Breast epithelium (tissue), 4 donors: ENCODE measurements at regions not wholly inside any gene's neighbourhood (a gene's known extent, or its start where the extent isn't known, plus 50 kb on each side); places are given as distances from the start of the nearest gene placed in this dataset.

ENCODE experiments used
- DNase-seq, 2 donors: peaks; one replicate each; pipeline ENCODE4 v3.0.0-alpha.2; 2019; ENCODE audit warnings: low spot score in 2 of 2
- H3K27ac ChIP-seq, 2 donors: fragments of 200-600 bp; sonication (generic) in 1 of 2; one replicate each; pipeline ENCODE4 v1.5.1; 2016 to 2019; ENCODE audit warnings: mild to moderate bottlenecking in 1 of 2
- H3K27me3 ChIP-seq, 2 donors: fragments of 200-600 bp; sonication (generic) in 1 of 2; one replicate each; pipeline versions ENCODE4 v1.5.1 to v1.6.0; 2017 to 2019; ENCODE audit warnings: control low read depth in 1 of 2, mild to moderate bottlenecking in 1 of 2
- H3K36me3 ChIP-seq: fragments of 200-600 bp; one replicate; pipeline ENCODE4 v1.5.1; 2019
- H3K4me1 ChIP-seq, 2 donors: fragments of 200-600 bp; sonication (generic); one replicate each; pipeline ENCODE4 v1.5.1; 2016 to 2019; ENCODE audit warnings: control low read depth in 1 of 2
- H3K4me3 ChIP-seq, 3 donors: fragments of 200-600 bp; sonication (generic); 1 replicate in 2 of 3; 2 replicates in 1 of 3; pipeline ENCODE4 v1.5.1; 2016 to 2019; ENCODE audit warnings: mild to moderate bottlenecking in 3 of 3, moderate library complexity in 2 of 3
- H3K9me3 ChIP-seq, 2 donors: fragments of 200-600 bp; sonication (generic) in 1 of 2; one replicate each; pipeline ENCODE4 v1.5.1; 2016 to 2019; ENCODE audit warnings: control low read depth in 1 of 2
- POLR2A ChIP-seq: fragments of 450-650 bp; IDR thresholded peaks from one replicate; pipeline ENCODE4 v1.6.1; 2016; ENCODE audit warnings: antibody characterized with exemption, mild to moderate bottlenecking, moderate library complexity
- POLR2AphosphoS5 ChIP-seq, 3 donors: sonication (generic); formaldehyde crosslinking; IDR thresholded peaks; one replicate each; pipeline ENCODE4 v1.6.1; 2017; ENCODE audit warnings: antibody characterized with exemption in 3 of 3
- intact Hi-C: fragments of 100-400 bp; cut with DNase I; formaldehyde crosslinking; loops from one replicate; pipeline ENCODE4 v1.15.1; 2023; ENCODE audit warnings: low total_unique reads
- TF ChIP-seq, protein P1 (sequence below), 3 donors: fragments of 450-650 bp; IDR thresholded peaks; one replicate each; pipeline ENCODE4 v1.5.1; 2016 to 2017; ENCODE audit warnings: antibody characterized with exemption in 3 of 3, mild to moderate bottlenecking in 3 of 3, moderate library complexity in 3 of 3

DNA sequence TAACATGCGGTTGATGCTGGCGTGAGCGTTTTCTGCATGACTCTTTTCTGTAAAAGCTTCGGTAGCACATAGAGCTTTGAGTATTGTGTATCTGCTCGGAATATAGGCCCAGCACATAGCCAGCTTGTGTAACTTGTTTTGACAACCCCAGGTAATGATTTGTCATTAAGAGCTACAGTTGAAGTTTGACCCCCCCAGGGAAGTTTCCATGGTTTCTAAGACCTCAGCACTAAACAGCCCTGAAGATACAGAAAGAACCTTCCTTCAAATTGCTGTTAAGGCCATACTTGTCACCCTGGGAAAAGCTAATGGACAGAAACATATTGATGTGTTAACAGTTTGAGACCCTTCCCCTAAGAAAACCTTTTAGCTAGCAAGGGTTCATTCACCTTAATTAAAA, 380.7 kb downstream of the PRDM2 start:
- H3K4me3 ChIP-seq: no peak overlapping the region
- intact Hi-C loops: no loop called here
- H3K9me3 ChIP-seq: no peaks in the 10 kb centered on the region
- TF ChIP-seq, protein P1, sequence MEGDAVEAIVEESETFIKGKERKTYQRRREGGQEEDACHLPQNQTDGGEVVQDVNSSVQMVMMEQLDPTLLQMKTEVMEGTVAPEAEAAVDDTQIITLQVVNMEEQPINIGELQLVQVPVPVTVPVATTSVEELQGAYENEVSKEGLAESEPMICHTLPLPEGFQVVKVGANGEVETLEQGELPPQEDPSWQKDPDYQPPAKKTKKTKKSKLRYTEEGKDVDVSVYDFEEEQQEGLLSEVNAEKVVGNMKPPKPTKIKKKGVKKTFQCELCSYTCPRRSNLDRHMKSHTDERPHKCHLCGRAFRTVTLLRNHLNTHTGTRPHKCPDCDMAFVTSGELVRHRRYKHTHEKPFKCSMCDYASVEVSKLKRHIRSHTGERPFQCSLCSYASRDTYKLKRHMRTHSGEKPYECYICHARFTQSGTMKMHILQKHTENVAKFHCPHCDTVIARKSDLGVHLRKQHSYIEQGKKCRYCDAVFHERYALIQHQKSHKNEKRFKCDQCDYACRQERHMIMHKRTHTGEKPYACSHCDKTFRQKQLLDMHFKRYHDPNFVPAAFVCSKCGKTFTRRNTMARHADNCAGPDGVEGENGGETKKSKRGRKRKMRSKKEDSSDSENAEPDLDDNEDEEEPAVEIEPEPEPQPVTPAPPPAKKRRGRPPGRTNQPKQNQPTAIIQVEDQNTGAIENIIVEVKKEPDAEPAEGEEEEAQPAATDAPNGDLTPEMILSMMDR (IDR thresholded peaks at IDR 0.05): no peak
- no peak for TF ChIP-seq POLR2A
- no peak for TF ChIP-seq POLR2AphosphoS5 (IDR thresholded peaks at IDR 0.05)
- H3K27ac ChIP-seq: no peak overlapping the region
- H3K36me3 ChIP-seq: no peaks in the 10 kb centered on the region
- DNase-seq: no peak
- H3K27me3 ChIP-seq: no peaks in the 10 kb centered on the region
- H3K4me1 ChIP-seq: no peaks in the 10 kb centered on the region

DNA sequence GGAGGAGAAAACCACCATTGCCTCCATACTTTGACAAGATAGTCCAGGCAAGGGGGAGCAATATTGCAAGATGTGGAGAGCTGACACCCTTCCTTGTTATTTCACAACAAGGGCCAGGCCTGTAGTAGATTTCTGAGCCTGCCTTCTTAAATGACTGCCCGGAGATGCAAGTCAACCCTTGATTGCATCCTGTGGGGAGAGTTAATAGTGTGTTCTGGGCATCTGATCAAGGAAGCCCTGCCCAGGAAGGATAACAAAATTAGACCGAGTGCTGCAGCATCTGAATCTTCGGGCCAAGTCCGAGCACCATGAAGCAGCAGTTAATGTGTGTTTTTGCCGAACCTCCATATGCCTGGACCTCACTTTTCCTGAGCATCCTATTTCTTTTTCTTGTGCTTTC, 382.3 kb downstream of the PRDM2 start:
- Histone ChIP-seq H3K9me3 (no peaks in the 10 kb centered on the region), H3K4me3 (no peak overlapping the region), H3K4me1 (no peaks in the 10 kb centered on the region), H3K27me3 (no peaks in the 10 kb centered on the region), H3K36me3 (no peaks in the 10 kb centered on the region), H3K27ac (no peak overlapping the region)
- TF ChIP-seq, protein P1 (IDR thresholded peaks at IDR 0.05): no peak
- TF ChIP-seq POLR2AphosphoS5 (IDR thresholded peaks at IDR 0.05) (no peak), POLR2A (no peak)
- no peak for DNase-seq
- intact Hi-C loops: no loop called here

DNA sequence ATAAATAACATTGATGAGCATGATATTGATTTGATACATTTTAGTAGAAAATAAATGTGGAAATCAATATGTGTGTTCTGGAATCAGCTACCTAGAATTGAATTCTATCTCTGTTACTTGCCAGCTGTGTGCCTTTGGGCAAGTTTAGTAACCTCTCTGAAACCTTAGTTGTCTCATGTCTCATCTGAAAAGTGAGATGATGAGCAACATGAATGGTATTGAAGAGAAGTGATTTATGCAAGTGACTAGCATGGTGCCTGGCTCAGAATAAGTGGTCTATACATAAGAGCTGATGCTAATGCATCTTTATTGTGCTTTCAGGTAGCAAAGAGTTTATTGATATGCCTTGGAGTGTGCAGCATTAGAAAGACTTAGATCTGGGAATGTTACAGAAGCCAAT, 383.3 kb downstream of the PRDM2 start:
- Histone ChIP-seq H3K4me3 (no peak overlapping the region), H3K36me3 (no peaks in the 10 kb centered on the region), H3K9me3 (no peaks in the 10 kb centered on the region), H3K27me3 (no peaks in the 10 kb centered on the region), H3K27ac (no peak overlapping the region), H3K4me1 (no peaks in the 10 kb centered on the region)
- TF ChIP-seq, protein P1 (IDR thresholded peaks at IDR 0.05): no peak
- TF ChIP-seq POLR2AphosphoS5 (IDR thresholded peaks at IDR 0.05): no peak
- no peak for TF ChIP-seq POLR2A
- intact Hi-C loops: no loop called here
- DNase-seq: no peak

DNA sequence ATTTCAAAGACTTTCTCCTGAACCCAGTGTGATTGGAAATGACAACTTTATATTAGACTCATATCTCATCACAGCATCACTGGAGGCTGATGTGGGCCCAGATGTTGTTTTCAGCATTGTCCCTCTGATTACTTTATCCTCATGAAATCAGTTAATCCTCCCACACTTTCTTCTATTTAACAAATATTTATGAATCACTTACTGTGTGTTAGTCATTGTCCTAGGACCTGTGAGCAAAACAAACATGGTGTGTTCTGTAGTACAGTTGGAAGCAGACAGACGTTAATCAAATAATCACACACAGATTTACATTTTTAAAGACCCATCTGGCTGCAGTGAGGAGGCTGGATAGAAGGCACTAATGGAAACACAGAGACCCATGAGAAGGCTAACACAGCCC, 383.7 kb downstream of the PRDM2 start:
- intact Hi-C loops: no loop called here
- no peaks in the 10 kb centered on the region for H3K4me1 ChIP-seq
- H3K9me3 ChIP-seq: no peaks in the 10 kb centered on the region
- no peaks in the 10 kb centered on the region for H3K36me3 ChIP-seq
- TF ChIP-seq POLR2A: no peak
- TF ChIP-seq, protein P1 (IDR thresholded peaks at IDR 0.05): no peak
- no peak for TF ChIP-seq POLR2AphosphoS5 (IDR thresholded peaks at IDR 0.05)
- H3K27me3 ChIP-seq: no peaks in the 10 kb centered on the region
- no peak overlapping the region for H3K4me3 ChIP-seq
- no peak overlapping the region for H3K27ac ChIP-seq
- DNase-seq: no peak

DNA sequence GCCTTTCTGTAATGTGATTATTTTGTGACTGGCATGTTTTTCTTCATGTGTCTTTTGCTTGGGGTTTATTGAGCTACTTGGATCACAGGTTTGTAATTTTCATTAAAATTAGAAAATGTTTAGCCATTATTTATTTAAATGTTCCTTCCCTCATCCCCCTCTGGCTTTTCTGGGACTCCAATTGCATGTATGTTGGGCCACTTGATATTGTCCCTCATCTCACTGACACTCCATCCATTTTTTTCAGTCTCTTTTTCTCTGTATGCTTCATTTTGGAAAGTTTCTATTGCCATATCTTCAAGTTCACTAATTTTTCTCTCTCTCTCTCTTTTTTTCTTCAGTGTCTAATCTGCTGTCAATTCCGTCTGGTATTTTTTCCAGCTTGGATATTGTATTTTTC, 390.1 kb downstream of the PRDM2 start:
- no peak for DNase-seq
- peaks cover 4 to 7% of the 10 kb centered on the region in 2 donors for H3K9me3 ChIP-seq
- intact Hi-C loops: no loop called here
- H3K36me3 ChIP-seq: no peaks in the 10 kb centered on the region
- TF ChIP-seq, protein P1 (IDR thresholded peaks at IDR 0.05): no peak
- no peak for TF ChIP-seq POLR2AphosphoS5 (IDR thresholded peaks at IDR 0.05)
- TF ChIP-seq POLR2A: no peak
- H3K27ac ChIP-seq: no peak overlapping the region
- H3K27me3 ChIP-seq: no peaks in the 10 kb centered on the region
- H3K4me3 ChIP-seq: no peak overlapping the region
- H3K4me1 ChIP-seq: no peaks in the 10 kb centered on the region
